Gastroesophageal sphincter (tissue), 3 donors: ENCODE measurements at regions not wholly inside any gene's neighbourhood (a gene's known extent, or its start where the extent isn't known, plus 50 kb on each side); places are given as distances from the start of the nearest gene placed in this dataset.

Experiments used
- EP300 ChIP-seq: sonication (generic); formaldehyde crosslinking; IDR thresholded peaks from one replicate; pipeline ENCODE4 v1.6.1; 2017; ENCODE audit warnings: antibody characterized with exemption, mild to moderate bottlenecking
- POLR2A ChIP-seq, 2 donors: fragments of 450-650 bp; IDR thresholded peaks; one replicate each; pipeline ENCODE4 v1.6.1; 2017; ENCODE audit warnings: antibody characterized with exemption in 2 of 2, mild to moderate bottlenecking in 2 of 2, moderate library complexity in 1 of 2
- POLR2AphosphoS5 ChIP-seq: sonication (generic); formaldehyde crosslinking; IDR thresholded peaks from one replicate; pipeline ENCODE4 v1.6.1; 2017; ENCODE audit warnings: antibody characterized with exemption
- TF ChIP-seq, protein P1 (sequence below), 4 experiments: fragments of 200-600 bp in 2 of 4; fragments of 450-650 bp in 2 of 4; sonication (generic) in 1 of 4; IDR thresholded peaks; one replicate each; pipeline ENCODE4 v1.5.1; 2017 to 2019; ENCODE audit warnings: antibody characterized with exemption in 4 of 4, mild to moderate bottlenecking in 2 of 4, moderate library complexity in 2 of 4

DNA sequence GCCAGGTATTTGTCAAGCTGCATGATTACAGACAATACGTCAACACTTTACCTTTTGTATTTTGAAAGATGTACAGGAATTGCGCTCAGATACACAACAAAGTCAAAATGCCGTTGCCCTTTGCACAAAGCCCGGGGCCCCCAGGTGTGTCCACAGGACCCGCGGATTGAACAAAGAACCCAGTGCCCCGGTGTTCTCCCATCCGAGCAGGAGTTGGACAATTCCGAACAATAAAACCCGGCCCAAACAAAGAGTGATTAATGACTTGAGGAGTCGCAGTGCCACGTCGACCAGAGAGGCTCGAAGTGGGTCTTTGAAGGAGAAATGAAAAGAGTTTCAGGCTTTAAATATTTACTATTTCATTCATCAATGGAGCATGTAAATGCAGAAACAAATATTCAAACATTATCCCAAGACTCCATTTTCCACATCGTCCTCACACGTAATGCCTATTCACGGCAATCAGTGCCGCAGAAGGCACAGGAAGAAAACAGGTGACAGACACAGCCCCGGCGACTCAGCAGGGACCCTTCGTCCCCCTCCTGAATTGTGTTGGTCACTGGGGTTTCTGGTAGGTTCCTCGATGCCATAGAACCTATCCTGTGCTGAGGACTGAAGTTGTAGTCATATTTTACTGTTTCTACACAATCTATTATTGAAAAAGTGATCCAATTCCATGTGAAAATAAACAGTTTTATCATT, 70.9 kb upstream of the MGMT start:
- TF ChIP-seq, protein P1, sequence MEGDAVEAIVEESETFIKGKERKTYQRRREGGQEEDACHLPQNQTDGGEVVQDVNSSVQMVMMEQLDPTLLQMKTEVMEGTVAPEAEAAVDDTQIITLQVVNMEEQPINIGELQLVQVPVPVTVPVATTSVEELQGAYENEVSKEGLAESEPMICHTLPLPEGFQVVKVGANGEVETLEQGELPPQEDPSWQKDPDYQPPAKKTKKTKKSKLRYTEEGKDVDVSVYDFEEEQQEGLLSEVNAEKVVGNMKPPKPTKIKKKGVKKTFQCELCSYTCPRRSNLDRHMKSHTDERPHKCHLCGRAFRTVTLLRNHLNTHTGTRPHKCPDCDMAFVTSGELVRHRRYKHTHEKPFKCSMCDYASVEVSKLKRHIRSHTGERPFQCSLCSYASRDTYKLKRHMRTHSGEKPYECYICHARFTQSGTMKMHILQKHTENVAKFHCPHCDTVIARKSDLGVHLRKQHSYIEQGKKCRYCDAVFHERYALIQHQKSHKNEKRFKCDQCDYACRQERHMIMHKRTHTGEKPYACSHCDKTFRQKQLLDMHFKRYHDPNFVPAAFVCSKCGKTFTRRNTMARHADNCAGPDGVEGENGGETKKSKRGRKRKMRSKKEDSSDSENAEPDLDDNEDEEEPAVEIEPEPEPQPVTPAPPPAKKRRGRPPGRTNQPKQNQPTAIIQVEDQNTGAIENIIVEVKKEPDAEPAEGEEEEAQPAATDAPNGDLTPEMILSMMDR (IDR thresholded peaks at IDR 0.05) = no peak
- TF ChIP-seq POLR2A (IDR thresholded peaks at IDR 0.05) = no peak
- TF ChIP-seq POLR2AphosphoS5 = no peak
- TF ChIP-seq EP300 = no peak
